ENCODE measurements at regions not wholly inside any gene's neighbourhood (a gene's known extent, or its start where the extent isn't known, plus 50 kb on each side); places are given as distances from the start of the nearest gene placed in this dataset.

- H3F3A ChIP-seq (ENCODE audit: insufficient read depth) = no peaks in the 10 kb centered on the region
- no peak overlapping the region for H3K27ac ChIP-seq (ENCODE audit: low read depth, low read length)
- H3K9ac ChIP-seq (ENCODE audit: low read length) = no peak overlapping the region
- H3K4me3 ChIP-seq (ENCODE audit: insufficient read depth, low read length, poor library complexity, severe bottlenecking) = no peak overlapping the region
- no peak overlapping the region for H2AFZ ChIP-seq (ENCODE audit: low read depth, low read length, severe bottlenecking)
- TF ChIP-seq EZH2phosphoT487 (conservative IDR thresholded peaks at IDR 0.05; ENCODE audit: low read length) = no peak
- no peak for TF ChIP-seq CTCF (IDR thresholded peaks at IDR 0.05; ENCODE audit: insufficient read depth, low read length, poor library complexity, severe bottlenecking)
- no peaks in the 10 kb centered on the region for H4K20me1 ChIP-seq (ENCODE audit: low read depth, low read length)
- H3K27me3 ChIP-seq (ENCODE audit: low read length) = no peaks in the 10 kb centered on the region
- no peaks in the 10 kb centered on the region for H3K36me3 ChIP-seq (ENCODE audit: low read length)
- H3K9me3 ChIP-seq (ENCODE audit: insufficient read depth, low read length) = no peaks in the 10 kb centered on the region
- H3K9me2 ChIP-seq (replicated peaks; ENCODE audit: insufficient read depth, low read length) = no peaks in the 10 kb centered on the region
- no peaks in the 10 kb centered on the region for H3K79me2 ChIP-seq (ENCODE audit: insufficient read depth, low read length)
- H3K4me2 ChIP-seq (ENCODE audit: low read depth, low read length, poor library complexity, severe bottlenecking) = no peak overlapping the region
Measured at GRCh38 chr14:101480022-101480746, 81.1 kb upstream of the DIO3 start.

- Histone ChIP-seq H3K79me2 (ENCODE audit: insufficient read depth, low read length) (no peaks in the 10 kb centered on the region), H3K27me3 (ENCODE audit: low read length) (no peaks in the 10 kb centered on the region), H3K4me2 (ENCODE audit: low read depth, low read length, poor library complexity, severe bottlenecking) (no peak overlapping the region), H3K4me3 (ENCODE audit: insufficient read depth, low read length, poor library complexity, severe bottlenecking) (no peak overlapping the region), H3K9me2 (replicated peaks; ENCODE audit: insufficient read depth, low read length) (no peaks in the 10 kb centered on the region), H3K9me3 (ENCODE audit: insufficient read depth, low read length) (no peaks in the 10 kb centered on the region), H3K9ac (ENCODE audit: low read length) (no peak overlapping the region), H2AFZ (ENCODE audit: low read depth, low read length, severe bottlenecking) (no peak overlapping the region), H3F3A (ENCODE audit: insufficient read depth) (no peaks in the 10 kb centered on the region), H4K20me1 (ENCODE audit: low read depth, low read length) (no peaks in the 10 kb centered on the region), H3K27ac (ENCODE audit: low read depth, low read length) (no peak overlapping the region), H3K36me3 (ENCODE audit: low read length) (no peaks in the 10 kb centered on the region)
- TF ChIP-seq EZH2phosphoT487 (conservative IDR thresholded peaks at IDR 0.05; ENCODE audit: low read length) (no peak), CTCF (IDR thresholded peaks at IDR 0.05; ENCODE audit: insufficient read depth, low read length, poor library complexity, severe bottlenecking) (no peak)
Measured at GRCh38 chr14:101480747-101481530, 80.4 kb upstream of the DIO3 start.

- H4K20me1 ChIP-seq (ENCODE audit: low read depth, low read length) = no peaks in the 10 kb centered on the region
- no peak overlapping the region for H3K27ac ChIP-seq (ENCODE audit: low read depth, low read length)
- no peaks in the 10 kb centered on the region for H3F3A ChIP-seq (ENCODE audit: insufficient read depth)
- no peaks in the 10 kb centered on the region for H3K9me2 ChIP-seq (replicated peaks; ENCODE audit: insufficient read depth, low read length)
- no peak overlapping the region for H3K4me3 ChIP-seq (ENCODE audit: insufficient read depth, low read length, poor library complexity, severe bottlenecking)
- no peaks in the 10 kb centered on the region for H3K79me2 ChIP-seq (ENCODE audit: insufficient read depth, low read length)
- H3K27me3 ChIP-seq (ENCODE audit: low read length) = no peaks in the 10 kb centered on the region
- H2AFZ ChIP-seq (ENCODE audit: low read depth, low read length, severe bottlenecking) = no peak overlapping the region
- no peak overlapping the region for H3K9ac ChIP-seq (ENCODE audit: low read length)
- no peaks in the 10 kb centered on the region for H3K36me3 ChIP-seq (ENCODE audit: low read length)
- TF ChIP-seq CTCF (IDR thresholded peaks at IDR 0.05; ENCODE audit: insufficient read depth, low read length, poor library complexity, severe bottlenecking) = no peak
- TF ChIP-seq EZH2phosphoT487 (conservative IDR thresholded peaks at IDR 0.05; ENCODE audit: low read length) = no peak
- no peak overlapping the region for H3K4me2 ChIP-seq (ENCODE audit: low read depth, low read length, poor library complexity, severe bottlenecking)
- H3K9me3 ChIP-seq (ENCODE audit: insufficient read depth, low read length) = no peaks in the 10 kb centered on the region
Measured at GRCh38 chr14:101481557-101481956, 79.7 kb upstream of the DIO3 start.
